ENCODE measurements at regions not wholly inside any gene's neighbourhood (a gene's known extent, or its start where the extent isn't known, plus 50 kb on each side); places are given as distances from the start of the nearest gene placed in this dataset.
"Not testable (repeated sequence)": the region's sequence is repeated elsewhere in the genome, so short reads cannot be mapped to it uniquely, and the experiment has no call there.

- Histone ChIP-seq H3K27ac (no peak overlapping the region), H3K36me3 (ENCODE audit: insufficient read depth) (no peaks in the 10 kb centered on the region), H2AFZ (ENCODE audit: low read depth) (no peak overlapping the region), H3K79me2 (ENCODE audit: insufficient read depth, low read depth) (no peaks in the 10 kb centered on the region), H4K20me1 (ENCODE audit: insufficient read depth) (no peaks in the 10 kb centered on the region), H3K4me1 (ENCODE audit: low read depth, poor library complexity, severe bottlenecking) (no peaks in the 10 kb centered on the region), H3K4me2 (no peak overlapping the region), H3K27me3 (ENCODE audit: insufficient read depth, low read depth) (peaks cover 11% of the 10 kb centered on the region; the same call in 1 of the 2 replicates), H3K4me3 (IDR thresholded peaks at IDR 0.05; ENCODE audit: insufficient read depth, low read depth, low read length) (no peak overlapping the region), H3K9ac (no peak overlapping the region)
- TF ChIP-seq CTCF (conservative IDR thresholded peaks at IDR 0.05; ENCODE audit: low read depth, low read length): no peak
Observed at GRCh38 chr9:135281791-135282737, 194.6 kb downstream of the OLFM1 start.

DNA sequence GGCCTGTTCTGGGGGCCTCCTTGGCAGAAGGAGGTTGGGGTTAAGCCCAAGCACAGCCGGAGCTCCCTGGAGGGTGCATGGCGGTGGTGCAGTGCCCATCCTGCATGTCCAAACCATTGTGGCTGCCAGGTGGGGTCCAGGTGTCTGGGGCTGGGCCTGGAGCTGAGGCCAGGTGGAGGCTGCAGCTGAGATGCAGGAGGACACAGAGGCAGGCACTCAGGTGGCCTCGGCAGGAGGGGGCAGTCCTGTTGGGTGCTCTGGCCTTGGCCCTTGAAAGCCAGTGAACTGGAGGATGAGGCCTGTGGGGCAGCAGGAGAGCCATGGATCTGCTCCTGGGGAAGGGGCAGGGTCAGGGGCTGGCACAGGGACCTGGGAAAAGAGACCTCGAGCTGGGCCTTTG lies 195.3 kb downstream of the OLFM1 start:
- Histone ChIP-seq H3K4me2 (no peak overlapping the region), H2AFZ (ENCODE audit: low read depth) (no peak overlapping the region), H3K9ac (no peak overlapping the region), H3K36me3 (ENCODE audit: insufficient read depth) (no peaks in the 10 kb centered on the region), H3K4me3 (IDR thresholded peaks at IDR 0.05; ENCODE audit: insufficient read depth, low read depth, low read length) (no peak overlapping the region), H3K4me1 (ENCODE audit: low read depth, poor library complexity, severe bottlenecking) (no peaks in the 10 kb centered on the region), H3K27me3 (ENCODE audit: insufficient read depth, low read depth) (peaks cover 8% of the 10 kb centered on the region; the same call in 1 of the 2 replicates), H4K20me1 (ENCODE audit: insufficient read depth) (no peaks in the 10 kb centered on the region), H3K79me2 (ENCODE audit: insufficient read depth, low read depth) (no peaks in the 10 kb centered on the region), H3K27ac (no peak overlapping the region)
- TF ChIP-seq CTCF (conservative IDR thresholded peaks at IDR 0.05; ENCODE audit: low read depth, low read length): no peak

- no peak for TF ChIP-seq CTCF (conservative IDR thresholded peaks at IDR 0.05; ENCODE audit: low read depth, low read length)
- Histone ChIP-seq H3K27me3 (ENCODE audit: insufficient read depth, low read depth) (peaks cover 8% of the 10 kb centered on the region; the same call in 1 of the 2 replicates), H3K4me3 (IDR thresholded peaks at IDR 0.05; ENCODE audit: insufficient read depth, low read depth, low read length) (no peak overlapping the region), H3K4me2 (no peak overlapping the region), H3K36me3 (ENCODE audit: insufficient read depth) (no peaks in the 10 kb centered on the region), H4K20me1 (ENCODE audit: insufficient read depth) (no peaks in the 10 kb centered on the region), H3K4me1 (ENCODE audit: low read depth, poor library complexity, severe bottlenecking) (no peaks in the 10 kb centered on the region), H3K9ac (no peak overlapping the region), H2AFZ (ENCODE audit: low read depth) (no peak overlapping the region), H3K79me2 (ENCODE audit: insufficient read depth, low read depth) (no peaks in the 10 kb centered on the region), H3K27ac (no peak overlapping the region)
Observed at GRCh38 chr9:135283671-135284070, 195.9 kb upstream of the PPP1R26 start.

DNA sequence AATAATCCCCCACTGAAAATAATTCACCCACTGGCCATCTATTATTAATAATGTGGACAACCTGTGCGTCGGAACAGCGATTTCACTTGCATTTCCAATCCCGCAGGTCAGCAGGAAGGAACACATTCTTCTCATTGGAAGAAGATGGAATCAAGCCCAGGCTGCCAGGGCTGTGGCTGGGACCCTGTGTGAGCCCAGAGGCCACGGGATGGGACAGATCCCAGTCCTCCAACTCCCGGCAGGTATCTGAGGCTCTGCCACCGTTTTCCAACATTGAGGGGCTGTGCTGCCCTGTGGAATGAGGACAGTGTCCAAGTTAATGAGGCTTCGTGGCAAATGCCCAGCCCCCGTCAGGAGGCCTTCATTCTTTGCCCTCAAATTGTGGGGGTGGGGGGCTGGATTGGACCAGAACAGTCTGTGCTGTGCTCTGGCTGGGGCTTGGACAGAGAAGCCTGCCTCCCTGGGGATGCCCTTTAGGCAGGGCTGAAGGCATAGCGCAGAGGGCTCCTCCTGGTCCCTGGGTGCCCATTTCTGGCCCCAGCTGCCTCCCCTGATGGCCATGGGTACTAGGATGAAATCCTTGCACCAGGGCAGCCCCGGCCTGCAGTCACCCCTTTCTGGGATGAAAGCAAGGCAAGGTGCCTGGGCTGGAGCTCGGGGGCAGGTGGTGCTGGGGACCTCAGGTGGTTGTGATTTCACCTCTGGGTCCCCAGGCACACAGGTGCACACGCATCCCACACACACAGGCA lies 195.0 kb upstream of the PPP1R26 start:
- Histone ChIP-seq H3K27me3 (ENCODE audit: insufficient read depth, low read depth) (peaks cover 12% of the 10 kb centered on the region; the same call in 1 of the 2 replicates), H3K27ac (no peak overlapping the region), H2AFZ (ENCODE audit: low read depth) (no peak overlapping the region), H3K4me2 (no peak overlapping the region), H3K4me1 (ENCODE audit: low read depth, poor library complexity, severe bottlenecking) (no peaks in the 10 kb centered on the region), H4K20me1 (ENCODE audit: insufficient read depth) (no peaks in the 10 kb centered on the region), H3K79me2 (ENCODE audit: insufficient read depth, low read depth) (no peaks in the 10 kb centered on the region), H3K9ac (no peak overlapping the region), H3K36me3 (ENCODE audit: insufficient read depth) (no peaks in the 10 kb centered on the region), H3K4me3 (IDR thresholded peaks at IDR 0.05; ENCODE audit: insufficient read depth, low read depth, low read length) (no peak overlapping the region)
- TF ChIP-seq CTCF (conservative IDR thresholded peaks at IDR 0.05; ENCODE audit: low read depth, low read length): no peak

- H3K4me3 ChIP-seq (IDR thresholded peaks at IDR 0.05; ENCODE audit: insufficient read depth, low read depth, low read length); H3K4me1 ChIP-seq (ENCODE audit: low read depth, poor library complexity, severe bottlenecking); H2AFZ ChIP-seq (ENCODE audit: low read depth); H4K20me1 ChIP-seq (ENCODE audit: insufficient read depth); H3K9ac ChIP-seq; H3K4me2 ChIP-seq; H3K27ac ChIP-seq; H3K36me3 ChIP-seq (ENCODE audit: insufficient read depth); H3K79me2 ChIP-seq (ENCODE audit: insufficient read depth, low read depth): not testable (repeated sequence)
- H3K27me3 ChIP-seq (ENCODE audit: insufficient read depth, low read depth): peaks cover 22% of the 10 kb centered on the region; the same call in 1 of the 2 replicates
Observed at GRCh38 chr9:135286187-135286925, 193.2 kb upstream of the PPP1R26 start.
